ENCODE measurements at regions not wholly inside any gene's neighbourhood (a gene's known extent, or its start where the extent isn't known, plus 50 kb on each side); places are given as distances from the start of the nearest gene placed in this dataset.

DNA sequence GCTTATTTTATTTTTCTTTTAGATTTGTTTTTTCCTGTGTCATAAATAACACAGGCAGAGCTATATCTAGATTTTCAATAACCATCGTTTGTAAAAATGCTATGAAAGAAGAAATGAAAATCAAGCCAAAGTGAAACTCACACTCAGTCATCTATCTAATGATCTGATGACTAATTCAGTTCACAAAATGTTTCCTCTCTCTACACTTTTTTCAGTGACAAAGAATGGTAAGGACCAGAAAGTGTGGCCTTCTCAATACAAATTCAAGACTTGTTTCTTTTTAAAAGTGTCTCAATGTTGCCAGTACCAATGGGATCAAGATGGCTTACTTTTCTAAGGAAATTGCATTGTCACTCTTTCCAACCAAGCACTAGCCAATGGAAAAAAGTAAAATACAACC lies 282.8 kb upstream of the PKN2 start:
- no peak for TF ChIP-seq CTCF (IDR thresholded peaks at IDR 0.05)

DNA sequence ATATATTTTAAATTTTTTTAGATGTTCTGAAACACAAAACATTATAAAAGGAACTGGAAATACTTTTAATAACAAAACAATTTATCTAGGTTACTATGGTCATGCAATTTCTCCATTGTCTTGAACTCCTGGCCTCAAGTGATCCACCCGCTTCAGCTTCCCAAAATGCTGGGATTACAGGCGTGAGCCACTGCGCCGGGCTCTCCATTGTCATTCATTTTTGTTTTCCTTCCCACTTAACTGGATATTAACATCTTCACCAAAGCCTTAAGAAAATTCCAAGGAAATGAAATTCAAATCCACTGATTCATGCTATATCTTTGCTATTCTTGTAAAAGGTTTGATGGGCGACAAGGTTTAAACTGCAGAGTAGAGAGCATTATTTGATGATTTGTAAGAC lies 279.5 kb upstream of the PKN2 start:
- TF ChIP-seq CTCF (IDR thresholded peaks at IDR 0.05), result no peak

DNA sequence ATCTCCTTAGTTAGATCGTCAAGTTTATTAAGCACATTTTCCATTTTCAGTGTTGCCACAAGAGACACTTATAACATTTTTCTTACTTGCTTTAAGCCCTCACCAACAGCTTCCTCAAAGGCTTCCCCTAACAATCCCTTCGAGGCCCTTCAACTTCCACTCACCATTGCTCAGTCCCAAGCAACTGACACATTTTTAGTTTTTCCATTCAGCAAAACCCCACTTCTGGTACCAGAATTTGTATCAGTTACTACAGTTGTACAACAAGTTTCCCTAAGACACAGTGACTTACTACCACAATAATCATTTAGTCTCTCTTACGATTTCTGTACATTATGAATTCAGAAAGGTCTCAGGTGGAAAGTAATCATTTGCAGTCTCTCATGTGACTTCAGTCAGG lies 276.8 kb upstream of the PKN2 start:
- no peak for TF ChIP-seq CTCF (IDR thresholded peaks at IDR 0.05)

DNA sequence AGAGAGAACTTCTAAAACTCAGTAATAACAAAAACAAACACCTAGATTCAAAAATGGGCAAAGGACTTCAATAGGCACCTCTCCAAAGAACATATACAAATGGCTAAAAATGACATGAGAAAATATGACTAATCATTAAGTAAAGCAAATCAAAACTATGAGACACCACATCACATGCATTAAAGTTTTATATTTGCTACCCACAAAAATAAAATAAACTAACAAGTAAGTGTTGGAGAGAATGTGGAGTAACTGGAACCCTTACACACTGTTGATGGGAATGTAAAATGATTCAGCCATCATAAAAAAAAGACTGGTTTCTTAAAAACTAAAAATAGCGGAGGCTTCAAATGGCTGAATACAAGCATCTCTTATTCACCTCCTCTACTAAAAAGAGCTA lies 262.1 kb upstream of the PKN2 start:
- no peak for TF ChIP-seq CTCF (IDR thresholded peaks at IDR 0.05)

- no peak for TF ChIP-seq CTCF (IDR thresholded peaks at IDR 0.05)
These were observed 250.5 kb upstream of the PKN2 start for GRCh38 chr1:88433556-88433955.

DNA sequence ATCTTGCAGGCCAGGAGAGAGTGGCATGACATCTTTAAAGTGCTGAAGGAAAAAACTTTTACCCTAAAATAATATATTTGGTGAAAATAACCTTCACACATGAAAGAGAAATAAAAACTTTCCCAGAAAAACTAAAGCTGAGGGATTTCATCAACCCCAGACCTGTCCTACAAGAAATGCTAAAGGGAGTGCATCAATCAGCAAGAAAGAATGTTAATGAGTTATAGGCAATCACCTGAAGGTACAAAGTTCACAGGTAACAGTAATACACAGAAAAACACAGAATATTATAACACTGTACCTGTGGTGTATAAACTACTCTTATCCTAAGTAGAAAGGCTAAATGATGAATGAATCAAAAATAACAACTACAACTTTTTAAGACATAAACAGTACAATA lies 249.2 kb upstream of the PKN2 start:
- TF ChIP-seq CTCF (IDR thresholded peaks at IDR 0.05), result no peak

DNA sequence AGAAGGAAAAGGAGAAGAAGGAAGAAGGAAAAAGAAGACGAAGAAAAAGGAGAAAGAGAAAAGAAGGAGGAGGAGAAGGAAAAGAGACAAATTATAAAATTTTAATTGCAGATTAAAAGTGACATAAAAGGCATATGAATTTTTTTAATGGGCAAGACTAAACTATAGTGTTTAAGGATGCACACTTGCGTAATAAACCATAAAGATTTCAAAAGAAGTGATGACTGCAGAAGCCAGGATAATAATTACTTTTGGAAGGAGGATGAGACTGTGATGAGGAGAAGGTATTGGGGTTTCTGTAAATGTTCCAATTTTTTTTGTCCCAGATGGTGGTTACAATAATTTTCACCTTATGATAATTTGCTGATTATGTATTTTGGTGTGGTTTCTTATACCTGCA lies 243.1 kb upstream of the PKN2 start:
- no peak for TF ChIP-seq CTCF (IDR thresholded peaks at IDR 0.05)

- TF ChIP-seq CTCF (IDR thresholded peaks at IDR 0.05), result no peak
These were observed 232.2 kb upstream of the PKN2 start for GRCh38 chr1:88451856-88452255.
